Upper lobe of right lung (tissue), 1 donor: ENCODE measurements at regions not wholly inside any gene's neighbourhood (a gene's known extent, or its start where the extent isn't known, plus 50 kb on each side); places are given as distances from the start of the nearest gene placed in this dataset.

Source experiments
- ATAC-seq: fragments of 200-7000 bp; cut with Tn5 transposase; one replicate; pipeline ENCODE4 v1.9.1; 2020; ENCODE audit warnings: mild to moderate bottlenecking, moderate library complexity
- DNase-seq: peaks from one replicate; pipeline ENCODE4 v3.0.0-alpha.2; 2020
- H3K27ac ChIP-seq: fragments of 200-600 bp; one replicate; pipeline ENCODE4 v1.8.0; 2022
- H3K27me3 ChIP-seq: fragments of 200-600 bp; one replicate; pipeline ENCODE4 v1.8.0; 2022; ENCODE audit warnings: mild to moderate bottlenecking
- H3K36me3 ChIP-seq: fragments of 200-600 bp; one replicate; pipeline ENCODE4 v1.8.0; 2022
- H3K4me1 ChIP-seq: fragments of 200-600 bp; one replicate; pipeline ENCODE4 v1.8.0; 2022
- H3K4me3 ChIP-seq: fragments of 200-600 bp; one replicate; pipeline ENCODE4 v1.8.0; 2022; ENCODE audit warnings: mild to moderate bottlenecking
- H3K9me3 ChIP-seq: fragments of 200-600 bp; one replicate; pipeline ENCODE4 v1.8.0; 2022
- CTCF ChIP-seq: fragments of 200-600 bp; IDR thresholded peaks from one replicate; pipeline ENCODE4 v1.8.0; 2022; ENCODE audit warnings: antibody characterized with exemption
- intact Hi-C: fragments of 100-400 bp; cut with DNase I; formaldehyde crosslinking; loops from one replicate; pipeline ENCODE4 v1.11.0; 2022
- donor health status: DM: no; HTN: yes; CAD: no; lungs with severe emphysema.

GRCh38 chr20:4600308-4601014 is 85.8 kb upstream of the PRNP start:
- no peak overlapping the region for H3K4me3 ChIP-seq
- ATAC-seq (no peak), DNase-seq (no peak)
- no peaks in the 10 kb centered on the region for H3K9me3 ChIP-seq
- H3K27ac ChIP-seq, result no peak overlapping the region
- H3K36me3 ChIP-seq, result no peaks in the 10 kb centered on the region
- no peaks in the 10 kb centered on the region for H3K27me3 ChIP-seq
- TF ChIP-seq CTCF, result no peak
- intact Hi-C loops, result no loop called here
- H3K4me1 ChIP-seq, result peaks cover 4% of the 10 kb centered on the region

GRCh38 chr20:4597215-4597614 is 89.0 kb upstream of the PRNP start:
- no peaks in the 10 kb centered on the region for H3K27me3 ChIP-seq
- H3K36me3 ChIP-seq, result no peaks in the 10 kb centered on the region
- H3K4me3 ChIP-seq, result no peak overlapping the region
- TF ChIP-seq CTCF, result no peak
- H3K4me1 ChIP-seq, result peaks cover 12% of the 10 kb centered on the region
- ATAC-seq (no peak), DNase-seq (no peak)
- no peak overlapping the region for H3K27ac ChIP-seq
- intact Hi-C loops, result no loop called here
- H3K9me3 ChIP-seq, result no peaks in the 10 kb centered on the region

- H3K4me1 ChIP-seq, result peaks cover 7% of the 10 kb centered on the region
- no peak overlapping the region for H3K4me3 ChIP-seq
- no peaks in the 10 kb centered on the region for H3K36me3 ChIP-seq
- no peak for TF ChIP-seq CTCF
- DNase-seq, result no peak
- no peaks in the 10 kb centered on the region for H3K9me3 ChIP-seq
- no peak overlapping the region for H3K27ac ChIP-seq
- ATAC-seq, result no peak
- no peaks in the 10 kb centered on the region for H3K27me3 ChIP-seq
- intact Hi-C loops, result loop anchor here (5.0 kb wide), 1 partner anchor 341 kb away; no protein-coding TSS in a partner anchor
Observed at GRCh38 chr20:4593149-4593525, 93.1 kb upstream of the PRNP start.

GRCh38 chr20:4592316-4593148 is 93.7 kb upstream of the PRNP start:
- H3K9me3 ChIP-seq, result no peaks in the 10 kb centered on the region
- TF ChIP-seq CTCF, result peak; percentile 93
- peaks cover 7% of the 10 kb centered on the region for H3K4me1 ChIP-seq
- DNase-seq (peak; percentile 83), ATAC-seq (peak; percentile 96)
- H3K27ac ChIP-seq, result no peak overlapping the region
- no peaks in the 10 kb centered on the region for H3K36me3 ChIP-seq
- H3K4me3 ChIP-seq, result peak overlapping the region; percentile 51
- intact Hi-C loops, result loop anchor here (5.0 kb wide), 1 partner anchor 340 kb away; no protein-coding TSS in a partner anchor
- H3K27me3 ChIP-seq, result no peaks in the 10 kb centered on the region

- ATAC-seq, result peak; percentile 11
- H3K36me3 ChIP-seq, result no peaks in the 10 kb centered on the region
- H3K4me3 ChIP-seq, result no peak overlapping the region
- no peaks in the 10 kb centered on the region for H3K9me3 ChIP-seq
- H3K27ac ChIP-seq, result no peak overlapping the region
- H3K4me1 ChIP-seq, result peaks cover 7% of the 10 kb centered on the region
- no peaks in the 10 kb centered on the region for H3K27me3 ChIP-seq
- intact Hi-C loops, result loop anchor here (5.0 kb wide), 1 partner anchor 340 kb away; no protein-coding TSS in a partner anchor
- DNase-seq, result no peak
- no peak for TF ChIP-seq CTCF
Observed at GRCh38 chr20:4591975-4592315, 94.3 kb upstream of the PRNP start.
